H7 (cell line): ENCODE measurements at regions not wholly inside any gene's neighbourhood (a gene's known extent, or its start where the extent isn't known, plus 50 kb on each side); places are given as distances from the start of the nearest gene placed in this dataset.
A peak's percentile ranks its signal among the peaks of the same experiment; 100 is the strongest.

Experiments
- DNase-seq: peaks from one replicate; pipeline ENCODE4 v3.0.0; 2012
- H3K27me3 ChIP-seq: 2 replicates; pipeline ENCODE4 v1.6.0; 2011; ENCODE audit warnings: mild to moderate bottlenecking, low read length; ENCODE audit not compliant: control insufficient read depth, insufficient read depth
- H3K36me3 ChIP-seq: replicated peaks from 2 replicates; pipeline ENCODE4 v1.5.1; 2011; ENCODE audit warnings: low read length; ENCODE audit not compliant: control insufficient read depth, insufficient read depth
- H3K4me3 ChIP-seq: 2 replicates; pipeline ENCODE4 v1.5.1; 2011; ENCODE audit warnings: low read depth, mild to moderate bottlenecking, control low read depth, low read length, moderate library complexity; ENCODE audit not compliant: insufficient read depth

DNA sequence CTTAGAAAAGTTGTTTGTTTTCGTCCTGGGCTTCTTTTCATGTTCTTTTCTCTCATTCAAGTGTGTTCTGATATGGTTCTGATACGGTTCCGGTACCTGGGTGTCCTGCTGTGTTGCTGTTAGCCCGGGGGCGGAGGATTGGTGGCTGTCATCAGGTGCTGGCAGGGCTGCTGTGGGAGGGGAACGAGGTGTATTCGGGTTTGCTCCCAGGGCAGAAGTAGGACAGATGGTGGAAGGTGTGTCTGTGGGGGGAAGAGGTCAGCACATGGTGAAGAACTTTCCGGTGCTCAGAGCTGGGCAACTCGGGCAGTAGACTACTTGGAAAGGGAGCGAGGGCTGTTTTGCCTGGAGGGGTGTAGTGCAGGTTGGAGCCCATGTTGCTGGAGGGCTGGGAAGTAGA, 70.2 kb downstream of the SLC25A47 start:
- H3K27me3 ChIP-seq = peaks cover 1% of the 10 kb centered on the region; the same call in 1 of the 2 replicates
- DNase-seq = no peak
- no peak overlapping the region for H3K4me3 ChIP-seq
- no peaks in the 10 kb centered on the region for H3K36me3 ChIP-seq

DNA sequence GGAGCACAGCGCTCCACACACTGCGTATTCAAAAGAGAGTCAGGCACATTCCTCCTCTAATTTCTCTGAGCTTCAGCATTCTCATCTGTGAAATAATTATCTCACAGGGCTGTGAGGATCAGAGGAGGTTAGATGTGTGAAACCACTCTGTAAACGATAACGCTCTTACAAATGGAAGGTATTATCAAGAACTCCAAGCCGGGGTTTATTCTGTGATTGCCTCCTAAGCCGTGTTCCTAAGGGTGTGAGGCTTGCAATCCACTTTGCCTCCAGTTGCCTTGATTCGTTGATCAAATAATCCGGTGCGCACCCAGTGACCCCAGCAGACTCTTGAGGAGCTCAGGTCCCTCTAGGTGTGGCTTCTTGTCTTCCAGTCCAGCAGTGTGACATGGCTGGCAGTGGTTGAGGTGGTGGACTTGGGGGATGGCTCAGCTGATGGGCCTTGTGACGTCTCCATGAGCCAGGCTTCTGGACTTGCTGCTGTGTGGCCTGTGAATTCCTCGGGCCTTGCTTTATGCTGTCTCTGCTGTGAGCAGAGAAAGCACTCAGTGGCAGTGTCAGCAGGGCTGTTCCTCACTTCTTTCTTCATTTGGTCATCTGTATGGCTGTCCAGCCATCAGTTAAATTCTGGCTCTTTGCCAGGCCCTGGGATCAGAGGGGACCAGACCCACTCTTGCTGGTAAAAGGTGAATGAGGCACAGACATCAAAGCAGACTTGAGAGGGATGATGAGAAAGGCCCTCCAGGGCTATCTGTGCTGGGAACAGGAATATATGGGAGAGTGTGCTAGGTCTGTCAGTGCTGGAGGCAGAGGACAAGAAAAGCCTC, 71.0 kb downstream of the SLC25A47 start:
- H3K4me3 ChIP-seq = no peak overlapping the region
- peaks cover 1% of the 10 kb centered on the region; the same call in 1 of the 2 replicates for H3K27me3 ChIP-seq
- H3K36me3 ChIP-seq = no peaks in the 10 kb centered on the region
- DNase-seq = no peak

DNA sequence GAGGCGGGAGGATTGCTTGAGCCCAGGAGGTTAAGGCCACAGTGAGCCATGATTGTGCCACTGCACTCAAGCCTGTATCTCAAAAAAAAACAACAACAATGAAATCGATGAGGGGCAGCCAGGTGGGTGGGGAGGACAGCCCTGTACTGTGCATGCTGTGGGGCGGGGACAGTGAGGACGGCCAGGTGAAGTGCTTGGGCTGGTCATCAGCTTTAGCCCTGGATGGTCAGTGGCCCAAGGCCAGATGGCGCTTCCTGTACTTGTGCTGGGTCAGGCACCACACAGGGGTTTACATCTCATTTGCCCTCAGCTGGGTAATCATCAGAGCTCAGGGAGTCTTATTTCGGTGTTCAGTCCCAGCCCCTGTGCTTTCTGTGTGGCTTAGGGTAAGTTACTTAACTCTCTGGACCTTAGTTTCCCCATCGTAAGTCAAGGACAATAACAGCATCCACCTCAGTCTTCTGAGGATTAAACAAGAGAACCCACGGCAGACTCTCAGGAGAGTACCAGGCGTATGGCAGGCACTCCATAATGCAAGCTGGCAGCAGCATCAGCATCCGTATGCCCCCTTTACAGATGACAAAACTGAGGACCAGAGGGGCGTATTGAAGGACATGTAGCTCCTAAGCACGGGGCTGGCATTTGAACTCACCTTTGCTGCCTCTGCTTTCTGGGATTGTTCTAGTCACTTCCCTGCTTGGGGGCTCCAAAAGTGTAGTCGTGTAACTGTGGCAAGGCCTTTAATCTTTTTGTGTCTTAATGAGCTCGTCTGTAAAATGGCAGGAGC, 71.9 kb downstream of the SLC25A47 start:
- DNase-seq = no peak
- peaks cover 1% of the 10 kb centered on the region; the same call in 1 of the 2 replicates for H3K27me3 ChIP-seq
- no peak overlapping the region for H3K4me3 ChIP-seq
- no peaks in the 10 kb centered on the region for H3K36me3 ChIP-seq

DNA sequence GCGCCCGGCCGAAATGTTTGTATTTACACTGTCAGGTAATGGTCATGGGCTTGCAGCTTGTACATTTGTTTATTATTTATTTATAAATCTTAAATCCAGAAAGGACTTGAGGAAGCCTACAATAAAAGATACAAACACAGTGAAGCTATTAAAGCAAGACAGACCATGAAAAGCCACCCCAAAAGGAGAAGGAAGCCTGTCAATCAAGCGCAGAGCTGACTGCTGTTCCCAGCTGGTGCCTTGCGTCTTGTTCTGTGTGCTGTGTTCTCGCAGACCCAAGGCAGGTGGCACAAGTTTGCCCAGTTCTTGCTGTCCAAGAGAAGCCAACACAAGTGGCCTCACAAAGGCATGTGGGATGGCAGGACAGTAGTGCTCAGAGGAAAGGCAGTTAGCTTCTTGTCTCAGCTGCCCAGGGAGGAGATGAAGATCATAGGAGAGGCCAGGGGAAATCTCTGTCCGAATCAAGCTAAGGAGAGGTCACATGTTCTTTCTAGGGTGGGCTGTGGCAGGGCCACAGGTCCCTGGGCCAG, 73.2 kb downstream of the SLC25A47 start:
- no peak for DNase-seq
- Histone ChIP-seq H3K27me3 (peaks cover 1% of the 10 kb centered on the region; the same call in 1 of the 2 replicates), H3K36me3 (no peaks in the 10 kb centered on the region), H3K4me3 (no peak overlapping the region)

DNA sequence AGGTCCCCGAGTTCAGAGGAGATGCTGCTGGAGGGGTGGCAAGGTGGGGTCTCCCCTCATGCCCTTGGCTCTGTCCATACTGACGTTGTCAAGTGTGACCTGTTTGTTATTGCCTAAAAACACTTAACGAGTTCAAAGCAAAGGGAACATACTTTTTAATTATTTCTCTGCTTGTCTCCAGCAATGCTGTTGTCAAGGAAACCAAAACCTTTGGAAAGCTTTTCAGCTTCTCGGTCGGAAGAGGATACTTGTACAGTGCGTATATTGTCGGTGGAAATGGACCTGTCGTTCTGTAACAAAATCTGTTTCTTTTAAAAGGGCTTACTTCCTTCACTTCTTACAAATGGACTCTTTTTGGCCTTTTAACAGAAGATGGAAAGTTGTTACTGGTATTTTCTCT, 73.9 kb downstream of the SLC25A47 start:
- Histone ChIP-seq H3K36me3 (no peaks in the 10 kb centered on the region), H3K4me3 (no peak overlapping the region), H3K27me3 (peaks cover 1% of the 10 kb centered on the region; the same call in 1 of the 2 replicates)
- no peak for DNase-seq

DNA sequence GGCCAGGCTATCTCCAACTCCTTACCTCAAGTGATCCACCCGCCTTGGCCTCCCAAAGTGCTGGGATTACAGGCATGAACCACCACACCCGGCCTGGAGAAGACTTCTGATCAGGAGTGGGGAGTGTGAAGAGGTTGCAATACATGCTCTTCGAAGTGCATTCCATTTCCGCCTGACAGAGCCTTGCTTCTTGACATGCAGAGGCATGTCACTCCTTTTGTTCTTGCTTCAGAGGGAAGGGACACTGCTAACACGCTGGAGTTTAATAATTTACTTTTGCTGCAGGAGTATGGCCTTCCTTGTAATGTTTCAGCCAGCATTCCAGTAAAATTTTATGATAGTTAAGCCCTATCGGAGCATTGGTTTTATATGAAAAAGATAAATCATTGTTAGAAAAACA, 74.9 kb downstream of the SLC25A47 start:
- H3K27me3 ChIP-seq = peaks cover 1% of the 10 kb centered on the region; the same call in 1 of the 2 replicates
- no peaks in the 10 kb centered on the region for H3K36me3 ChIP-seq
- DNase-seq = no peak
- no peak overlapping the region for H3K4me3 ChIP-seq

DNA sequence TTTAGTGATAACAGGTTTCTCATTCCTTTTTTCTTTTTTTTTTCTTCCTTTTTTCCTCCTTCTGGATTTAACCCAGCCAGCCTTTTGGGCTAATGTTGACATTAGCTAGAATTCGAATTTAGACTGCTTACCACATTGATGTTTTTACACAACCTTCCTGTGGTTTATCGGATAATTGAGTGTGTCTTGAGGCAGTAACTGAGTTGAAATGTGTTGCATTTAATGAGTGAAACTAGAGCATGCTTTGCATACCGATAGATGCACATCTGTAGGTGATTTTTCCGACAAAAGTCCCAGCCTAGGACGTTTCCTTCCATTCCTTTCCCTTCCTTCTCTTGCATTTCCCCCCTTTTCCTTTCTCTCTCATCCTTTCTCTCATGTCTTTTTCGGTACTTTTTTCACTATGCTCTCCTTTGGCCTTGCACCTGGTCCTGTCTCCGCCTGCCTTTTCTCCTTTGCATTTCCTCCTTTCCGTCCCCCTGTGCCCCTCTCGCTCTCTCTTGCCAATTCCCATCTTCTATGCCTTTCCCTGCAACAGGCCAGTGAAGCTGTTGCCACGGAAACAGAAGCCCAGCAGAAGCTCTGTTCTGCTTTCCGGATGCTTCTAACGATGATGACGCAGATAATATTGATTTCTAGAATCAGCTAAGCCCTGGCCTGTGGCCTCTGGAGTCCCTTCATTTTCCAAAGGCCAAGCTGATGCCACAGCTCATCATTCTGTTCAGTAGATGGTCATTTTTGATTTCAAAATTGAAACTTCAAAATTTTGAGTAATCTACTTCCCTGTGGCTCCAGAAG, 76.1 kb downstream of the SLC25A47 start:
- H3K4me3 ChIP-seq = no peak overlapping the region
- H3K27me3 ChIP-seq = peaks cover 1% of the 10 kb centered on the region; the same call in 1 of the 2 replicates
- H3K36me3 ChIP-seq = no peaks in the 10 kb centered on the region
- DNase-seq = peak; percentile 63

DNA sequence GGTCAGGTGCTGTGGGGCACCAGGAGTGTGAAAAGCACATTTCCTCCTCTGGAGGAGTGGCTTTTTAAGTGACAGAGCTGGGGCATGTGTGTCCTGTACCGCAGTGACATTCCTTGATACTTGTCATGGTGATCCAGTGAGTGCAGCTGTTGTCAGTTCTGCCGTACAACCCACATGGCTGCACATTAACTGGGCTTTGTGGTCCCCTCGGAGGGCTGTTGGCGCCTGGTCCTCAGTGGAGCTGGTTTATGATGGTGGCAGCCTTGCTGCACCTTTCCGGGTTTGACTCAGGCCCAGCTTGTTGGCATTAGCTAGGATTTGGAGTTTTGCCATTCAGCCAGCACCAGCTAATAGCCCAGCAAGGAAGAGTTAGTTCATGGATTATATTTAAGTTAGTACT, 77.0 kb downstream of the SLC25A47 start:
- no peak for DNase-seq
- Histone ChIP-seq H3K4me3 (no peak overlapping the region), H3K27me3 (peaks cover 1% of the 10 kb centered on the region; the same call in 1 of the 2 replicates), H3K36me3 (no peaks in the 10 kb centered on the region)

DNA sequence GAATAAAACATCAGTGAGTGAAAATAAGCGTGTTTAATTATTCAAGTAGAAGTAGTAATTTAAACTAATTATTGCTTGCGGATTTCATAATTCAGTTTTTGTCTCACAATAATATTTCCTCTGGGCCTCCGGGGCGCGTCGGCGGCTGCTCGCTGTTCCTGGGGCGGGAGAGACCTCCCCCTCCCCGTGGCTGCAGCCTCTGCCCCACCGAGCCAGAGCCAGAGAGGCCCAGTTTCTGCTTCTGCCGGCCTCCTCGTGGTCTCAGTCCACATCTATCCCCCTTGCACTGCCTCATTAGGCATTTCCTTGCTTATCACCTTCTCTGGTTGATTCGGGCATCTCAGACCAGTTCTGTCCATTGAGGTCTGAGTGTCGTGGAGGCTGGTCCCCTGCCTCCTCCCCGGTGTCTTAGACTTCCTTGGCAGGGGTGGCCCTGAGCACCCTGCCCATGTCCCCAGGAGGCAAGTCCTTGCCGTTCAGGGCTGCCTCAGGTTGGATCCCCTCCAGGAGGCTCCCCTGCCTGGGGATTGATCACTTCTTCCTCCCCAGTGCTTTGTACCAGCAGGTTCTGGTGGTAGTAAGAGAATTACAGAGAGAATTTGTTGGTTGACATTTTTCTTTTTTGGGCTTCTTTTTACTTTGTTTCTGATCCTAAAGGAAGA, 78.0 kb downstream of the SLC25A47 start:
- H3K36me3 ChIP-seq = no peaks in the 10 kb centered on the region
- peaks cover 1% of the 10 kb centered on the region; the same call in 1 of the 2 replicates for H3K27me3 ChIP-seq
- peak; percentile 60 for DNase-seq
- H3K4me3 ChIP-seq = no peak overlapping the region

DNA sequence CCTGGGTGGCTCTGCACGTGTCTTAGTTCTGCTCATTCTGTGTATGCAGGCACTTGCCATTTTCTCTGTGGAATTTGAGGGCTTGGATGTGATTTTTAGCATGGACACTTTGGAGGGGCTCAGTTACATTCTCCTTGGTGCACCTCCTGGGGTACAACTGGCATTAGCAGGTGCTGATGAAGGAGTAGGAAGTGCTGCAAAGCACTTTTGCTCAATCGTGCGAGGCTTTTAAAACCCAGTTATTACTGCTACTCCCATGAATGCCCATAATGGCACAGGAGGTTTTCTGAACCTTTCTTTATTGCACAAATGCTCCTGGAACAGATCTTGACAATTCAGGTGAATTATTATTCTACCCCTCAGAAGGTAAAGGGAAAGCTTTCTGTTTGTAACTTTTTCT, 78.7 kb downstream of the SLC25A47 start:
- DNase-seq = no peak
- H3K36me3 ChIP-seq = no peaks in the 10 kb centered on the region
- H3K27me3 ChIP-seq = no peaks in the 10 kb centered on the region
- no peak overlapping the region for H3K4me3 ChIP-seq

DNA sequence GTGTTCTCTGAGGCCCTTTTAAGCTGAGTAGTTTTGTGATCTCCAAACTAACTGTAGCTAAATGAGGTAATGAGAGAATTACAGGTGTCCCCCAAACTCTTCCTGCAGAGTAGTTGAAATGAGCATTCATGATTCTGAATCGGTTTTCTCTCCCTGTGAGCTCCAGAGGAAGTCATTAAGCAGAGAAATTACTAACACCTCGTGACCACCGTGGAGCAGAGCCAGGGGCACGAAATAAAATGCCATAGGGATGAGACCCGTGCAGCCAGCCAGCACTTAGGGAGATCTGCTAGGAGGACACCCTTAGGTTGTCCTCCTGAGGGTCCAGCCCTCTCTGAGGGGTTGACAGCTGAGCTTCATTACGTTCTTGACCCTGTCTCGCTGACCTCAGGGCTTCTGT, 79.5 kb downstream of the SLC25A47 start:
- DNase-seq = no peak

DNA sequence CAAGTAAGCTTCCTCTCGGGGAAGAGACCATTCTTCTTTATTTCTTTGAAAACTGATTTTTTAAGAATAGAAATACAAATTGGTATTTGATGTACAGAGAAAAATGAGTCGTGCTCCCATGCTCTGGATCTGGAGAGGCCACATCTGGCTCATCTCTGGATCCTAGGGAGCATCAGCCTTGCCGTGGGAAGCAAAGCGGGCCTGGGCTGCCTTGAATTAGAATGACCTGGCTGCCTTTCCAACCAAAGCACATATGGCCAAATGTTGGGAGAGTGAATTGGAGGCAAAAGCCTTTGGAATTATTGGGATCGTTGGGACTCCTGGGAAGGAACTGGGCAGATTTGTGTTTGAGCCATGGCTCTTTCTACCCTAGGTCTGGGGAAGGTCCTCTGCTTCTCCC, 80.0 kb downstream of the SLC25A47 start:
- Histone ChIP-seq H3K4me3 (no peak overlapping the region), H3K27me3 (no peaks in the 10 kb centered on the region), H3K36me3 (no peaks in the 10 kb centered on the region)
- DNase-seq = no peak

More for the DNA sequence above, 79.5 kb downstream of the SLC25A47 start:
- H3K4me3 ChIP-seq = no peak overlapping the region
- no peaks in the 10 kb centered on the region for H3K36me3 ChIP-seq
- H3K27me3 ChIP-seq = no peaks in the 10 kb centered on the region

DNA sequence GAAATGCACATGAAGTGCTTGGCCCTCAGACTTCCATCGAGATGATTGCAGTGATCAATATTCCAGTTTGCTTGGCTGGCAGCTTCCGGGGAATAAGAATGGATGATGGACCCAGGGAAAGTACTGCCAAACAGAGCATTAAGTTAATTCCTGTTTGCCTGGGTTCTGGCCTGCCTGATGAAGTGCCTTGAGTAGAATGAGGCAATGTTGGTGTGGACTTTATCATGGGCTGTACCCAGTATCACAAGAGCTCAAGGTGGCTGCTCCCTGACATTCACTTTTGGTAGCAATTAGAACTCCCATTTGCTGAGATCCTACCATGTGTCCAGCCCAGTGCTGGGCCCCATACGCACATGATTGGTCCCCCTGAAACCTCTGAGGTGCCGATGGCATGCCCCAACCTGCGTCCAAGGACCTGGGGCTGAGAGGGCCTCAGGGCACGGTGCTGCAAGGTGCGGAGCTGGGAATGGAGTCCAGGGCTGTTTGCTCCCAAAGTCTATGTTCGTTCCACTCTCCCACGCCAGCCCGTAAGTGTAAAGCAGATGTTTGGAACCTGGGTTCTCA, 80.7 kb downstream of the SLC25A47 start:
- DNase-seq = no peak
- Histone ChIP-seq H3K4me3 (no peak overlapping the region), H3K36me3 (no peaks in the 10 kb centered on the region), H3K27me3 (no peaks in the 10 kb centered on the region)
